RWPE1 (cell line): ENCODE measurements at regions not wholly inside any gene's neighbourhood (a gene's known extent, or its start where the extent isn't known, plus 50 kb on each side); places are given as distances from the start of the nearest gene placed in this dataset.
"Not testable (repeated sequence)": the region's sequence is repeated elsewhere in the genome, so short reads cannot be mapped to it uniquely, and the experiment has no call there.

Experiments
- CTCF ChIA-PET: fragments of 350-600 bp; sonication (Branson Sonifier 250); formaldehyde crosslinking; extraction: SDS; loops from one replicate; lab custom pipeline; 2021; lab: Yijun Ruan, JAX
- POLR2A ChIA-PET: fragments of 400-600 bp; formaldehyde crosslinking; extraction: SDS; loops from one replicate; lab custom pipeline; 2020; ENCODE audit warnings: antibody characterized with exemption; ENCODE audit not compliant: low non-redundant PET; lab: Yijun Ruan, JAX
- DNase-seq: peaks from one replicate; pipeline ENCODE4 v3.0.0; 2012; ENCODE audit warnings: low spot score
- H3K27ac ChIP-seq: fragments of 450-650 bp; 2 replicates; pipeline ENCODE4 v1.5.1; 2017
- CTCF ChIP-seq: fragments of 450-650 bp; conservative IDR thresholded peaks from 2 replicates; pipeline ENCODE4 v1.5.1; 2017; ENCODE audit warnings: low read depth, mild to moderate bottlenecking

- no peak for TF ChIP-seq CTCF
- CTCF ChIA-PET, result interaction anchor here (0.5 kb wide), 1 partner anchor 151 kb away, joined by 5 read pairs; no protein-coding TSS in a partner anchor
- no peak for DNase-seq
- no peak overlapping the region for H3K27ac ChIP-seq
- POLR2A ChIA-PET, result no interaction called here
Measured at GRCh38 chr11:81570669-81571068, 1163.0 kb downstream of the FAM181B start.

GRCh38 chr11:81569999-81570398 lies 1163.7 kb downstream of the FAM181B start:
- DNase-seq, result no peak
- ChIA-PET POLR2A (no interaction called here), CTCF (no interaction called here)
- H3K27ac ChIP-seq, result no peak overlapping the region
- no peak for TF ChIP-seq CTCF

GRCh38 chr11:81568918-81569317 lies 1164.7 kb downstream of the FAM181B start:
- DNase-seq, result no peak
- POLR2A ChIA-PET, result no interaction called here
- H3K27ac ChIP-seq, result no peak overlapping the region
- CTCF ChIA-PET, result no interaction called here
- TF ChIP-seq CTCF, result no peak

- no peak overlapping the region for H3K27ac ChIP-seq
- no peak for DNase-seq
- TF ChIP-seq CTCF, result no peak
- ChIA-PET CTCF (no interaction called here), POLR2A (no interaction called here)
Measured at GRCh38 chr11:81548123-81548522, 1185.5 kb downstream of the FAM181B start.

GRCh38 chr11:81539806-81540205 lies 1193.9 kb downstream of the FAM181B start:
- POLR2A ChIA-PET, DNase-seq, H3K27ac ChIP-seq: not testable (repeated sequence)
- CTCF ChIA-PET, result interaction anchor here (0.6 kb wide), 1 partner anchor 17 kb away, joined by 6 read pairs; no protein-coding TSS in a partner anchor

- POLR2A ChIA-PET, result no interaction called here
- no peak for TF ChIP-seq CTCF
- CTCF ChIA-PET, result no interaction called here
- no peak overlapping the region for H3K27ac ChIP-seq
- DNase-seq, result no peak
Measured at GRCh38 chr11:81515566-81515965, 1218.1 kb downstream of the FAM181B start.

GRCh38 chr11:81497202-81497804 lies 1236.4 kb downstream of the FAM181B start:
- POLR2A ChIA-PET, result no interaction called here
- peak; percentile 30 for DNase-seq

More at GRCh38 chr11:81497202-81497804, 1236.4 kb downstream of the FAM181B start:
- H3K27ac ChIP-seq, result no peak overlapping the region
- TF ChIP-seq CTCF, result peak; percentile 72
- CTCF ChIA-PET, result interaction anchor here (0.6 to 1.2 kb wide), 6 partner anchors 8 to 74 kb away, joined by 3 to 6 read pairs (median 3); no protein-coding TSS in a partner anchor
